ENCODE measurements at regions not wholly inside any gene's neighbourhood (a gene's known extent, or its start where the extent isn't known, plus 50 kb on each side); places are given as distances from the start of the nearest gene placed in this dataset.

DNA sequence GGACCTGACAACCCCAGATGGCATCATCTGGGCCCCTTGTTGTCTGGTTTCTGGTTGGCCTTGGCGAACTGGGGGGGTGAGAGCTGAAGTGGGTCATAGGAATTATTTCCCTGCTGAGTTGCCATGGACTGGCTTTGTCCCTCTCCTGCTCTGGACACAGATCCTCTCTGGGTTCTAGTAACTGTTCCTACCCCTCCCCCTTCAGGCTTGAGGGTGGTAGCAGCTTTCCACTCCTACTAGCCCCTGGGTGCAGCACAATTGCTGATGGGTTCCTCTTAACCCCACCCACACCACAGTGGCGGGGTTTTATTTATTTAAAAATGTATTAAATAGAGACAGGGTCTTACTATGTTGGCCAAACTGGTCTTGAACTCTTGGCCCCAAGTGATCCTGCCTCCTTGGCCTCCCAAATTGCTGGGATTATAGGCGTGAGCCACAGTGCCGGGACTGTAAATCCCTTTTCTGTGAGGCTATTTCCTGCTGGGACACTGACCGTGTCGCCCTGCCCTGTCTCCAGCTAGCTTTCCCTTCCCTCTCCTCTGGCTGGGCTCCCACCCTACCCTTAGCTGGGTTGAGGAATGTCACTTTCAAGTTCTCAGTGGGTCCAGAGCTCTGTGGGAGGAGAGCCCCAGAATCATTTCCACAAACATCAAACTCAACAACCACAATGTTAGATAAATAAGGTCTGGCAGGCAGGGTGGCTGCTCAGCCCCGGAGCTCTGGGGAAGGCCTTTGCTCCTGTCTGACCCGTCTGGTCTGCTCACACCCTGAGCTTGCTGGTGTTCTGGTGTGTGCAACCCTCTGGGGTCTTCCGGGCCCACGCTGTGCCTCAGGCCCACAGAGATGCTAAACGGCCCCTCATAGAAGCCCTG lies 112.7 kb upstream of the WNT4 start:
- TF ChIP-seq POLR2AphosphoS5 (IDR thresholded peaks at IDR 0.05; ENCODE audit: low read depth, low read length), result no peak
- TF ChIP-seq CEBPB (IDR thresholded peaks at IDR 0.05; ENCODE audit: low read depth, low read length), result no peak
- no peak for TF ChIP-seq BCL11A (IDR thresholded peaks at IDR 0.05; ENCODE audit: low read depth in 2 of 2, low read length in 2 of 2)
- TF ChIP-seq YY1 (IDR thresholded peaks at IDR 0.05; ENCODE audit: low read depth, low read length), result no peak
- TF ChIP-seq TEAD4 (IDR thresholded peaks at IDR 0.05; ENCODE audit: low read depth, low read length), result no peak
- TF ChIP-seq HDAC6 (IDR thresholded peaks at IDR 0.05; ENCODE audit: low read depth, low read length), result no peak
- TF ChIP-seq, protein P1, sequence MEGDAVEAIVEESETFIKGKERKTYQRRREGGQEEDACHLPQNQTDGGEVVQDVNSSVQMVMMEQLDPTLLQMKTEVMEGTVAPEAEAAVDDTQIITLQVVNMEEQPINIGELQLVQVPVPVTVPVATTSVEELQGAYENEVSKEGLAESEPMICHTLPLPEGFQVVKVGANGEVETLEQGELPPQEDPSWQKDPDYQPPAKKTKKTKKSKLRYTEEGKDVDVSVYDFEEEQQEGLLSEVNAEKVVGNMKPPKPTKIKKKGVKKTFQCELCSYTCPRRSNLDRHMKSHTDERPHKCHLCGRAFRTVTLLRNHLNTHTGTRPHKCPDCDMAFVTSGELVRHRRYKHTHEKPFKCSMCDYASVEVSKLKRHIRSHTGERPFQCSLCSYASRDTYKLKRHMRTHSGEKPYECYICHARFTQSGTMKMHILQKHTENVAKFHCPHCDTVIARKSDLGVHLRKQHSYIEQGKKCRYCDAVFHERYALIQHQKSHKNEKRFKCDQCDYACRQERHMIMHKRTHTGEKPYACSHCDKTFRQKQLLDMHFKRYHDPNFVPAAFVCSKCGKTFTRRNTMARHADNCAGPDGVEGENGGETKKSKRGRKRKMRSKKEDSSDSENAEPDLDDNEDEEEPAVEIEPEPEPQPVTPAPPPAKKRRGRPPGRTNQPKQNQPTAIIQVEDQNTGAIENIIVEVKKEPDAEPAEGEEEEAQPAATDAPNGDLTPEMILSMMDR (IDR thresholded peaks at IDR 0.05; ENCODE audit: control extremely low read depth in 1 of 3, insufficient read depth in 1 of 3, low read depth in 1 of 3, low read length in 3 of 3), result no peak
- no peak for TF ChIP-seq CBX8 (IDR thresholded peaks at IDR 0.05; ENCODE audit: borderline replicate concordance, low read depth, low read length)
- TF ChIP-seq EZH2 (IDR thresholded peaks at IDR 0.05; ENCODE audit: low read depth, low read length, severe bottlenecking), result no peak
- TF ChIP-seq, protein P2, sequence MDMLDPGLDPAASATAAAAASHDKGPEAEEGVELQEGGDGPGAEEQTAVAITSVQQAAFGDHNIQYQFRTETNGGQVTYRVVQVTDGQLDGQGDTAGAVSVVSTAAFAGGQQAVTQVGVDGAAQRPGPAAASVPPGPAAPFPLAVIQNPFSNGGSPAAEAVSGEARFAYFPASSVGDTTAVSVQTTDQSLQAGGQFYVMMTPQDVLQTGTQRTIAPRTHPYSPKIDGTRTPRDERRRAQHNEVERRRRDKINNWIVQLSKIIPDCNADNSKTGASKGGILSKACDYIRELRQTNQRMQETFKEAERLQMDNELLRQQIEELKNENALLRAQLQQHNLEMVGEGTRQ (IDR thresholded peaks at IDR 0.05; ENCODE audit: low read length), result no peak
- TF ChIP-seq EGR1 (IDR thresholded peaks at IDR 0.05; ENCODE audit: borderline replicate concordance, low read depth, low read length), result no peak
- TF ChIP-seq POLR2A (IDR thresholded peaks at IDR 0.05; ENCODE audit: control extremely low read depth in 1 of 2, low read depth in 2 of 2, low read length in 2 of 2), result no peak
- no peak for TF ChIP-seq RBBP5 (IDR thresholded peaks at IDR 0.05; ENCODE audit: borderline replicate concordance, low read depth, low read length)
- no peak for TF ChIP-seq TCF12 (IDR thresholded peaks at IDR 0.05; ENCODE audit: low read depth, low read length)

Data from H1 (cell line).